GM12892 (cell line): ENCODE measurements at regions not wholly inside any gene's neighbourhood (a gene's known extent, or its start where the extent isn't known, plus 50 kb on each side); places are given as distances from the start of the nearest gene placed in this dataset.

Source experiments
- POLR2A ChIP-seq: IDR thresholded peaks from 2 replicates; pipeline ENCODE4 v1.6.1; 2011; ENCODE audit warnings: low read depth, low read length, control low read depth
- POLR2AphosphoS5 ChIP-seq: IDR thresholded peaks from 2 replicates; pipeline ENCODE4 v1.6.1; 2011; ENCODE audit warnings: low read depth, low read length, control low read depth

GRCh38 chr11:21969841-21970240 lies 223.0 kb upstream of the ANO5 start:
- TF ChIP-seq POLR2A (no peak), POLR2AphosphoS5 (no peak)
